Activated CD4-positive, alpha-beta memory T cell treated with anti-CD3 and anti-CD28 coated beads for 36 hours (primary cell): ENCODE measurements at regions not wholly inside any gene's neighbourhood (a gene's known extent, or its start where the extent isn't known, plus 50 kb on each side); places are given as distances from the start of the nearest gene placed in this dataset.

Experiments
- CTCF ChIA-PET: fragments of 350-600 bp; sonication (Branson Sonifier 250); formaldehyde crosslinking; loops from one replicate; lab custom pipeline; 2021; ENCODE audit warnings: antibody characterized with exemption, inconsistent platforms; lab: Charles Lee
- POLR2A ChIA-PET: fragments of 350-600 bp; sonication (Branson Sonifier 250); formaldehyde crosslinking; loops from one replicate; lab custom pipeline; 2021; ENCODE audit warnings: antibody characterized with exemption; lab: Charles Lee
- DNase-seq: peaks from one replicate; pipeline ENCODE4 v3.0.0-alpha.2; 2020
- H3K27ac Mint-ChIP-seq: one replicate; pipeline ENCODE4 v1.8.0; 2021; ENCODE audit warnings: mixed read lengths
- H3K27me3 Mint-ChIP-seq: one replicate; pipeline ENCODE4 v1.8.0; 2021; ENCODE audit warnings: mixed read lengths
- H3K36me3 Mint-ChIP-seq: one replicate; pipeline ENCODE4 v1.8.0; 2021; ENCODE audit warnings: mixed read lengths
- H3K4me1 Mint-ChIP-seq: one replicate; pipeline ENCODE4 v1.8.0; 2021; ENCODE audit warnings: low read depth, mixed read lengths
- H3K4me3 Mint-ChIP-seq: one replicate; pipeline ENCODE4 v1.8.0; 2021; ENCODE audit warnings: mild to moderate bottlenecking, mixed read lengths
- H3K9me3 Mint-ChIP-seq: one replicate; pipeline ENCODE4 v1.8.0; 2021; ENCODE audit warnings: mixed read lengths
- intact Hi-C: fragments of 100-400 bp; cut with micrococcal nuclease; formaldehyde crosslinking; loops from one replicate; pipeline ENCODE4 v1.15.1; 2023

DNA sequence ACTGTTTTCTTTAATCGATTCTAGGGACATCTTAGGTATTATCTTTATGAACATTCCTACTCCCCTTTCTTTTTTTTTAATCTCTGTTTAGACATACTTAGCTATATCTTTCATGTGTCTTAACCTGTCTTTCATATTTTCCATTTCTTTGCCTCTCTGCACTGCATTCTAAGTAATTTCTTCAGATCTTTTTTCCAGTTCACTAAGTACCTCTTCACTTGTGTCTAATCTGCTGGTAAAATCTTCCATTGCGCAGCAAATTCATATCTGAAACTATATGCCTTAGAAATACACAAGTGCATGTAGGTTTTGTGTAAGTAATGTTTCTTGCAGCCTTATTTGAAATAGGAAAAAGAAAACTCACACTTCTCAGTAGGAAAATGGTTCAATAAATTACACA, 165.4 kb upstream of the BTBD3 start:
- H3K27me3 Mint-ChIP-seq = no peaks in the 10 kb centered on the region
- peaks cover 13% of the 10 kb centered on the region for H3K9me3 Mint-ChIP-seq
- no peak overlapping the region for H3K27ac Mint-ChIP-seq
- H3K4me1 Mint-ChIP-seq = no peaks in the 10 kb centered on the region
- no peak for DNase-seq
- H3K4me3 Mint-ChIP-seq = no peak overlapping the region
- POLR2A ChIA-PET = no interaction called here
- H3K36me3 Mint-ChIP-seq = no peaks in the 10 kb centered on the region
- CTCF ChIA-PET = no interaction called here
- intact Hi-C loops = no loop called here

DNA sequence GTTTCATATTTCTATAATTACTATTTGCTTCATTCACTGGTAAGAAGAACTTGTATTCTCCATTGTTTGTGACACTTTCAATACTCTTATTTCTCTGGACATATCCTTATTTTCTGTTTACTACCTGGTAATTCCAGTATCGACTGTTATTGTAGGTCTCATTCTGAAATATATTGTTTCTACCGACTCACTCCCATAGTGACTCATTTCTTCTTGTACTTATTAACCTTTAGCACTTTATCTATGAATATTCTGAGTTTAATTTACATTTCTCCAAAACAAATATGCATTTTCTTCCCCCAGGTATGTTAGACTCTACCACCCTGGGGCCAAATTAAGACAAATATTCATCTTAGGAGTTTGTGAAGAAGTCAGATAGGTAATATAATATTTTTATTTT, 164.5 kb upstream of the BTBD3 start:
- H3K4me3 Mint-ChIP-seq = no peak overlapping the region
- H3K27me3 Mint-ChIP-seq = no peaks in the 10 kb centered on the region
- POLR2A ChIA-PET = no interaction called here
- no peaks in the 10 kb centered on the region for H3K36me3 Mint-ChIP-seq
- DNase-seq = no peak
- intact Hi-C loops = no loop called here
- no peaks in the 10 kb centered on the region for H3K4me1 Mint-ChIP-seq
- H3K9me3 Mint-ChIP-seq = peaks cover 15% of the 10 kb centered on the region
- CTCF ChIA-PET = no interaction called here
- H3K27ac Mint-ChIP-seq = no peak overlapping the region

DNA sequence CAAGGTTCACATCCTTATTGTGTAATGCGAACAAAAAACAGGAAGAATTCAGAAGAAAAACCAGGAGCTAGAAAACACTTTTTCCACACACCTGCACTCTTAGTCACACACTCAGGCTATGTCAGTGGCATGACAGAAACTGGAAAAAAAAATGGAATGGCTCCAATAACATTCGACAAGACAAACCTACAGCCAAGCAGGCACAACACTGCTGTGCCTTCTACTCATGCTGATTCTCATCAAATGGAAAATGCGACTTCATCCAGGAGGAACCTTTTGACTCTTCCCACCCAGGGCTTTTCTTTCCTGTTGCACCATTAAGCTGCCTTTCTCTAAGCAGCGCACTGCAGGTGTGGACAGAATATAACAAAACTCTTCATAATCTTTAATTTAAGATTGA, 163.2 kb upstream of the BTBD3 start:
- no peak for DNase-seq
- intact Hi-C loops = no loop called here
- no peaks in the 10 kb centered on the region for H3K27me3 Mint-ChIP-seq
- H3K36me3 Mint-ChIP-seq = no peaks in the 10 kb centered on the region
- ChIA-PET POLR2A (no interaction called here), CTCF (no interaction called here)
- H3K27ac Mint-ChIP-seq = no peak overlapping the region
- no peaks in the 10 kb centered on the region for H3K4me1 Mint-ChIP-seq
- no peak overlapping the region for H3K4me3 Mint-ChIP-seq
- H3K9me3 Mint-ChIP-seq = peaks cover 10% of the 10 kb centered on the region

DNA sequence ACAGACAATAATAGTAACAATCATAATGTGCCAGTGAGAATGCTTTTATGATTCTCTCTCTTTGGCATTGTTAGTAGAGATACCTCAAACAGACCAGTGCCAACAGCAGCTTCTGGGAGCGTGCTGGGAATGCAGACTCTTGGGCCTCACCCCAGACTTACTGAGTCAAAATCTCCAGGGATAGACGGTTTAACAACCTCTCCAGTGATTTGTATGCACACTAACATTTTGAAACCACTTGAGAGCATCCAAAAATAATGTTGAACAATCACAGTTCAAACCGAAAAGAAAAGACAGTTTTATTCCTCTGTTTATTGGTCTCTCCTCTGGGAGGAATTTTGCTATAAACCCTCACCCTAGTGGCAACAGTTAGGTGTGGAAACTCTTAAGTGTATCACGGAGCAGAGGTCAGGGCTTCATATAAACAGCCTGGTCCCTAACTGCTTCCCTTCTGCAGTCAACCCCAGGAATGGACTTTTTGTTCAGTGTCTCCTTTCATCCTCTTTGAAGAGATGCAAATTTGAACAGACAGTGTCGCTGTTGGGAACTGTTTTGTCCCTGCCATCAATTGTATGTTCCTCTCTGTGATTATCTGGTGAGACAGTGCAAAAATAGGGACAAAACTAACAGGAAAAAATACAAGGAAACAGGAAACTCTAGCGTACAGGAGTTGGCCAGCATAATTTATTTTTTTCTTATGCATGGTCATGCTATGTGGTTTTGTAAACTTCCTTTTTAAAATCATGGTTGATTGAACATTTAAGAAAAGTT, 162.4 kb upstream of the BTBD3 start:
- Mint-ChIP-seq H3K4me1 (no peaks in the 10 kb centered on the region), H3K27me3 (no peaks in the 10 kb centered on the region), H3K9me3 (peaks cover 10% of the 10 kb centered on the region), H3K36me3 (no peaks in the 10 kb centered on the region), H3K4me3 (no peak overlapping the region), H3K27ac (no peak overlapping the region)
- CTCF ChIA-PET = no interaction called here
- intact Hi-C loops = no loop called here
- DNase-seq = no peak
- POLR2A ChIA-PET = no interaction called here

DNA sequence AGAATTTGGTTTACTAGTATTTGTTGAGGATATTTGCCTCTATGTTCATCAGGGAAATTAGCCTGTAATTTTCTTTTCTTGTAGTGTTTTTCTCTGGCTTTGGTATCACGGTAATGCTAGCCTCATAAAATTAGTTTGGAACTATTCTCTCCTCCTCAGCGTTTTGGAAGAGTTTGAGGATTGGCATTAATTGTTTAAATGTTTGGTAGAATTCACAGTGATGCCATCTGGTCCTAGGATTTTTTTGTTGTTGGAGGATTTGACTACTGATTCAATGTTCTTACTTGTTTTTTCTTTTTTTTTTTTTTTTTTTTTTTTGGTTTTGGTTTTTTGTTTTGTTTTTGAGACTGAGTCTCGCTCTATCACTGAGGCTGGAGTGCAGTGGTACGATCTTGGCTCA, 156.2 kb upstream of the BTBD3 start:
- Mint-ChIP-seq H3K4me1 (no peaks in the 10 kb centered on the region), H3K36me3 (no peaks in the 10 kb centered on the region), H3K27ac (no peak overlapping the region), H3K4me3 (no peak overlapping the region), H3K27me3 (no peaks in the 10 kb centered on the region), H3K9me3 (peaks cover 7% of the 10 kb centered on the region)
- ChIA-PET POLR2A (no interaction called here), CTCF (no interaction called here)
- DNase-seq = no peak
- intact Hi-C loops = no loop called here

DNA sequence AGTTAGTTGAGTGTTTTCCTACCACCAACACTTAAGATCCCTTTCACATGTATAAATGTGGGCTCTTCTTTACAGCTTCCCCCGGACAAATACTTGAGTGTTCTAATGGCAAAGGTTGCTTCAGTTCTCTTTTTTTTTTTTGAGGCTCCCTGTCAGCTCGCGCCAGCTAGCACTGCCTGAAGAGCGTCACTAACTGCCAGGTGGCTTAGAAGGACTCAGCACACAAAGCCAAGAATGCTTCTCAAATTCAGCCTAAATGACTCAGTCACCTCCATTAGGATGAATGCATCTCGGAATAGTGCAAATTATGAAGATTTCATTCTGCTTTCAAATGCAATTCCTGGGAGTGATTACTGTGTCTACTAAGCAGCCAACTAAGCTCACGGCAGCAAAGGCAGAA, 150.7 kb upstream of the BTBD3 start:
- no peaks in the 10 kb centered on the region for H3K27me3 Mint-ChIP-seq
- intact Hi-C loops = no loop called here
- ChIA-PET POLR2A (no interaction called here), CTCF (no interaction called here)
- no peaks in the 10 kb centered on the region for H3K4me1 Mint-ChIP-seq
- H3K36me3 Mint-ChIP-seq = no peaks in the 10 kb centered on the region
- no peak overlapping the region for H3K4me3 Mint-ChIP-seq
- no peak for DNase-seq
- peaks cover 16% of the 10 kb centered on the region for H3K9me3 Mint-ChIP-seq
- H3K27ac Mint-ChIP-seq = no peak overlapping the region

DNA sequence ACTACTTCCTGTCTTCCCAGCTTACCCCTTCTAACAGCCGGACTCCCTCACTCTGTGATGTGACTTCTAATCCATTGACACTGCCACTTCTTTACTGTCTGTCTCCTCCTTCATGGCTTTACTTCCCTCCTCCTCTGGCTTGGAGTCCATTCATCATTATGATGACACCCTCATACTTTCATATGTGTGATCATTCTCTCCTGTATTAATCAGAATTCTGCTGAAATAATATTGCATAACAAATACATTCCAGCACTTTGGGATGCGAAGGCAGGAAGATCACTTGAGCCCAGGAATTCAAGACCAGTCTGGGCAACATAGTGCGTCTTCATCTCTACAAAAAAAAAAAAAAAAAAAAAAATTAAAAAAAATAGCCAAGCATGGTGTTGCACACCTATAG, 147.9 kb upstream of the BTBD3 start:
- Mint-ChIP-seq H3K9me3 (peaks cover 25% of the 10 kb centered on the region), H3K36me3 (no peaks in the 10 kb centered on the region)

DNA sequence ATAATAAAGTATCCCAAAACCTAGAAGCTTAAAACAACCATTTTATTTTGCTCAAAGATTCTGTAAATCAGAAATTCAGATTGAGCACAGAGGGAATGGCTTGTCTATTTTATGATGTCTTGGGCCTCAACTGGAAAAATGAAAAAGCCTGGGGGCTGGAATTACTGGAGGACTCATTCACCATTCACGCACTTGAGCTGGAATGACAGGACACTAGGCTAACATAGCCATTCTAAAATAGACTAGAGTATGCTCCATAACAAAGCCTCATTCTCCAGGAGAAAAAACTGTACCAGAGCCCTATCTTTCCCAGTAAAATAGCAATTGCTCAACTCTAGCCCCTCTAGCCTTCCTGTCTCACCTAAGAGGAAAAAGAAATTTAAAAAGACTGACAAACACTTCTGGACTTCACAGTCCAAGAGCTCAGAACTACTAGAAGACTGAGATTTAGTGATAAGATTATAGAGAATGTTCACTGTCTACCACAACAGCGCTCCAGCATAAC, 145.4 kb upstream of the BTBD3 start:
- ChIA-PET CTCF (no interaction called here), POLR2A (no interaction called here)
- Mint-ChIP-seq H3K9me3 (peaks cover 21% of the 10 kb centered on the region), H3K27ac (no peak overlapping the region), H3K36me3 (no peaks in the 10 kb centered on the region), H3K4me3 (no peak overlapping the region), H3K4me1 (no peaks in the 10 kb centered on the region), H3K27me3 (no peaks in the 10 kb centered on the region)
- intact Hi-C loops = no loop called here
- no peak for DNase-seq

More for the DNA sequence above, 147.9 kb upstream of the BTBD3 start:
- intact Hi-C loops = no loop called here
- no peak overlapping the region for H3K4me3 Mint-ChIP-seq
- DNase-seq = no peak
- ChIA-PET CTCF (no interaction called here), POLR2A (no interaction called here)
- H3K27ac Mint-ChIP-seq = no peak overlapping the region
- no peaks in the 10 kb centered on the region for H3K27me3 Mint-ChIP-seq
- H3K4me1 Mint-ChIP-seq = no peaks in the 10 kb centered on the region

DNA sequence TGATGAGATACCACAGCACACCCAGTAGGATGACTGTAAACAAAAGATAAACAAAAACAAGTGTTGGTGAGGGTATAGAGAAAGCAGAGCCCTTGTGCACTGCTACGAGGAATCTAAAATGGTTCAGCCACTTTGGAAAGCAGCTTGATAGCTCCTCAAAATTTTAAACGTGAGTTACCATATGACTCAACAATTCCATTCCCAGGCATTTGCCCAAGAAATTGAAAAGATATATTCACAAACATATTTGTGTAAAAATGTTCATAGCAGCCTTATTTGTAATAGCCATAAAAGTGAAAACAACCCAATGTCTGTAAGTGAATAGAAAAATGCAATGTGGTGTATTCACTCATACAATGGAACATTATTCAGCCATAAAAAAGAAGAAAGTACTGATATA, 141.0 kb upstream of the BTBD3 start:
- H3K4me3 Mint-ChIP-seq = no peak overlapping the region
- CTCF ChIA-PET = no interaction called here
- H3K27me3 Mint-ChIP-seq = no peaks in the 10 kb centered on the region
- peaks cover 16% of the 10 kb centered on the region for H3K9me3 Mint-ChIP-seq
- H3K4me1 Mint-ChIP-seq = no peaks in the 10 kb centered on the region
- no peak for DNase-seq
- POLR2A ChIA-PET = no interaction called here
- intact Hi-C loops = no loop called here
- no peak overlapping the region for H3K27ac Mint-ChIP-seq
- no peaks in the 10 kb centered on the region for H3K36me3 Mint-ChIP-seq

DNA sequence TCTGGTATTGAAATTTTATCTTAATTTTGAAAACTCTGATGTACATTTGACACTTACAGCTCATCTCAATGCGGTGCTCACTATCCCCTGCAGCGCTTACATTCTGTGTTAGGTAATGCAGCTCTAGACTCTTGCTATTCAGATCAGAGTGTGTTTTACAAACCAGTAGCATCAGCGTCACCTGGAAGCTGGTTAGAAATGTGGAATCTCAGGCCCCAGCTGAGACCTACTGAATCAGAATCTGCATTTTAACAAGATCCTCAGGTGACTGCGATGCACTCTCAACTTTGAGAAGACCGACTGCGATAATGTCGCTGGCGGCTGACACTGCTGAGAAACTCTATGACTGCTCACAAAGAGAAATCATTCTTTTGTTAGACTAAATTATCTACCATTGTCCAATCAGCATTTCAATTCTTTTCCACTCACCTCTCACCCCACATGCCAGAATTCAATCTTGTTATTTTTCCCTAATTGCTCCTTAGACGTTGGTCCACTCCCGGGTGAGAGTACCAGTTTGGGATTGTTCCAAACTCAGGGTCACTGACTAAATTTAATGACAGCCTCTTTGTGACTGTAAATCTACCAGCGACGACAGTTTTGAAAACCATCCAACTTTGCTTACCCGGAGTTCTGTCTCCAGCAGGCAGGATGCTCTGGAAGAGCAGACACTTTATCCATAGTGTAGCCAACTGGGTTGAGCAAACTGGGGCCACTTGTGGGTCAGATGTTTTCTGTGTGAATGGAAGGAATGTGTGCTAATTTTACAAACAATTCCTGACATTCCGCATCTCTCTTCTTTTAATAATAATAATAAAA, 140.1 kb upstream of the BTBD3 start:
- POLR2A ChIA-PET = no interaction called here
- Mint-ChIP-seq H3K9me3 (peaks cover 11% of the 10 kb centered on the region), H3K4me1 (no peaks in the 10 kb centered on the region), H3K36me3 (no peaks in the 10 kb centered on the region), H3K4me3 (no peak overlapping the region), H3K27ac (no peak overlapping the region), H3K27me3 (no peaks in the 10 kb centered on the region)
- DNase-seq = no peak
- intact Hi-C loops = no loop called here
- CTCF ChIA-PET = no interaction called here

DNA sequence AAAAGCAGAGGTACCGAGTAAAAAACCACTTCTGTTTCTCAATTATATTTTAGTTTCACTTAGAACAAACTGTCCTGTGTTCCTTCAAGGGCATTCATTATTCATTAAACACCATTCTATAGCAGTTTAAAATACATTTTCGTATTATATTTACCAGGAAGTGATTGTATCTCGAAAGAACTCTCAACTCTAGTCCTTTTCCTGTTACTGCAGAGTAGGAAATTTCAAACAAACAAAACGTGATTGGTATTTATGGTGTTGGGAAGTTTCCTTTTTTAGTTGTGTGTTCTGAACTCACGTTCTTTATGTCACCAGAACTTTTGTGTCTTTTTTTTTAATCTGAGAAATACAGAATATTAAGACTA, 139.5 kb upstream of the BTBD3 start:
- Mint-ChIP-seq H3K27me3 (no peaks in the 10 kb centered on the region), H3K36me3 (no peaks in the 10 kb centered on the region), H3K4me3 (no peak overlapping the region), H3K4me1 (no peaks in the 10 kb centered on the region), H3K27ac (no peak overlapping the region), H3K9me3 (peaks cover 9% of the 10 kb centered on the region)
- no peak for DNase-seq
- intact Hi-C loops = no loop called here
- ChIA-PET CTCF (no interaction called here), POLR2A (no interaction called here)

DNA sequence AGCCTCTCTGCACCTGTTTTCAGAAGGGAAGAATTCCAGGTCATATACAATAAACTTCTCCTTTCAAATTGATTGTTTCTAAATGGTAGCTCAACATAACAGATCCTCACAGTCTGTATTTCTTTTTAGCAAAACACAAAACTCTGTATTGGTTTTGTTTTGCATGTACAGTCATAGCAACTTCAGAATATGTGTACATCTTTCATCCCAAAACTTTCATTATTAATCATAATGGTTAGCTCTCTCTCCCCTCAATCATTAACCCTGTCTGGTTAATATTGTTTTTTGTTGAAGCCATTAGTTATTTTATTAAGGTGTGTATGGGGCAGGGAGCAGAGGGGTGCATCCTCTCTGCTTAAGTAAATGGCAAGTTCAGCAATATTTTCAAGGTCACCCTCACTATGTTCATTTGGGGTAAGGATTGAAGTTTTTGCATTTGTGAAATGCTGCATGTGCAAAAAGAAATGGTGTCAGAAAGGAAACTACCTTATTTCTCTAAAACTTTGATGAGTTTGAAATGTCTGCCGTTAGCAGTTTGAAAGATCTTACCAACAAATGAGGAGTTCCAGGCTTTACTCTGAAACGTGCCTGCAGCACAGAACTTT, 136.8 kb upstream of the BTBD3 start:
- H3K4me3 Mint-ChIP-seq = no peak overlapping the region
- no peaks in the 10 kb centered on the region for H3K4me1 Mint-ChIP-seq
- DNase-seq = no peak
- no peaks in the 10 kb centered on the region for H3K27me3 Mint-ChIP-seq
- peaks cover 8% of the 10 kb centered on the region for H3K9me3 Mint-ChIP-seq
- H3K27ac Mint-ChIP-seq = no peak overlapping the region
- intact Hi-C loops = no loop called here
- POLR2A ChIA-PET = no interaction called here
- CTCF ChIA-PET = no interaction called here
- no peaks in the 10 kb centered on the region for H3K36me3 Mint-ChIP-seq
